ES-I3 (cell line): ENCODE measurements at regions not wholly inside any gene's neighbourhood (a gene's known extent, or its start where the extent isn't known, plus 50 kb on each side); places are given as distances from the start of the nearest gene placed in this dataset.
A peak's percentile ranks its signal among the peaks of the same experiment; 100 is the strongest.

ENCODE experiments used
- H3K36me3 ChIP-seq: 2 replicates; pipeline ENCODE4 v1.6.1; 2013; ENCODE audit warnings: mild to moderate bottlenecking, low read length, control low read depth, moderate library complexity; ENCODE audit not compliant: insufficient read depth
- H3K4me1 ChIP-seq: 2 replicates; pipeline ENCODE4 v1.6.1; 2013; ENCODE audit warnings: mild to moderate bottlenecking, control low read depth, low read length; ENCODE audit not compliant: insufficient read depth
- H3K9ac ChIP-seq: 2 replicates; pipeline ENCODE4 v1.6.1; 2013; ENCODE audit warnings: low read depth, mild to moderate bottlenecking, low read length, moderate library complexity
- H3K9me3 ChIP-seq: 2 replicates; pipeline ENCODE4 v1.6.1; 2013; ENCODE audit warnings: mild to moderate bottlenecking, low read length, moderate library complexity; ENCODE audit not compliant: control insufficient read depth, insufficient read depth

DNA sequence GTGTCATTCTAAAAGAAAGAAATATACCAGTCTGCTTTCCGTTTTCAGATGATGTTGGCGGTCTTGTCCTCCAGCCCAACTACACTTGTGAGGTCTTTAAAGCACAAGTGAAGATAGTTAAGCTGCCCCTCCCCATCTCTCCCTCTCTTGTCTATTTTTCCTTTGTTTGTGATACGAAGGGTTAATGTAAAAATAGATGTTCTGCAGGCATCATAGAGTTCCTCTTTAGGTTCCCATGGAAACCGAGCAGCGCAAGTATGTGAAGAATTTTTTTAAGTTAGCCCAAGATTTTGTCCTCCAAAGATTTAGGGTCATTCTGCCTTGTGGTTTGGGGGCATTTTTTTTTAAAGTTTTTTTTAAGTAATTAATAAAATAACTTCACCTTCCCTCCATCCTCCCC lies 232.4 kb upstream of the AJAP1 start:
- Histone ChIP-seq H3K9me3 (no peaks in the 10 kb centered on the region; the same call in 1 of the 2 replicates), H3K36me3 (no peaks in the 10 kb centered on the region), H3K9ac (no peak overlapping the region), H3K4me1 (0 out of 2 replicates have a peak, but pooled peaks cover 6% of the 10 kb centered on the region)

DNA sequence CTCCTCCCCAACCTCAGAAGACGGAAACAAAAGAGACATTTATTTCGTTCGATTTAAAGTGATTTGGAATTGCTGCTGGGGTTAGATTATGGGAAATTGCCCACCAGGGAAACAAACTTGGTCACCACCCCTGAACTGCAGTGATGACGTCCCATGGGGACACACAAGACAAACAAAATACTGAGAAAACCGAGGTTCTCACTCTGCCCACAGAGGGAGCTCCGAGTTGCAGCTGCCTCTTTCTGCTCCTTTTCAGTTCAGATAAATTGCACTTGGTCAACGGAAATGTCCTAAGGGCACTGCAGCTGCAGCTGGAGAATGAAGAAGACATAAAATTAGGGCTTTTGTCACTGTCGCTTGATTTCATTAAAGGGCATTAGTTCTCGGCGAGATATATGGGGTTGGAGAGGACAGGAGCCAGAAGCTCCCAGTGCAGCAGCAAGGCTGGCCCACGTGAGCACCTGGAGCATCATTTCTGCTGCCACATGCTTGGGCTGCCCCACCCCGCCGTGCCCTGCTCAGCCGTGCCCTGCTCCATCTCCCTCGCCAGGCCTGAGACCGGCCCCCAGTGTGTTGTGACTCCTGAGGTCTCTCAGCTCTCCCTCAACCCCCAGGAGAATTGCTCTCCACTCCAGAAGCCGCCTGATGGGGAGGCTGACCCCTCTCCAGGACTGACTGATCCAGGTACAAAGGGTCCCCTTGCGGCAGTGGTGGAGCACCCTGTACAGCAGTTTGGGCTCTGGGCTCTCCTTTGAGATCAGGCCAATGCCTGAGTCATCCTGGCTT lies 231.7 kb upstream of the AJAP1 start:
- Histone ChIP-seq H3K9ac (no peak overlapping the region), H3K36me3 (no peaks in the 10 kb centered on the region), H3K9me3 (no peaks in the 10 kb centered on the region; the same call in 1 of the 2 replicates), H3K4me1 (0 out of 2 replicates have a peak, but pooled peaks cover 6% of the 10 kb centered on the region)

DNA sequence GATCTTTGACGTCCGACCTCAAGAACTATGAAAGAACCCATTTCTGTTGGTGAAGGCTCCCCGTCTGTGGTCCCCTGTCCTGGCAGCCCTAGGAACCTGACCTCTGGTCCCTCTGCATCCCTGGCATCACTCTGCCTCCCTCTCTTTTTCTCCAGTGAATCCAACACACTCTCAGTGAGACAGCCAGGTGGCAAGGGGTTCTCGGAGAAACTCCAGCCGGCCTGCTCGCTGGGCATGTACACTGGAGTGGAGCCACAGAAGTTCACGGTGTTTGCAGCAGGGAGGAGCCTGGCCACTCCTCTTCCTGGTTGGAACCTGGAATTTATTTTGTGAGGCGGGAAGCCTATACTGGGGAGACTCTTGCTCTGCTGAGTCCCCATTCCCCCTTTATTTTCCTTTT lies 230.2 kb upstream of the AJAP1 start:
- H3K9me3 ChIP-seq, result no peaks in the 10 kb centered on the region; the same call in 1 of the 2 replicates
- H3K36me3 ChIP-seq, result no peaks in the 10 kb centered on the region
- no peak overlapping the region for H3K9ac ChIP-seq
- H3K4me1 ChIP-seq, result 0 out of 2 replicates have a peak, but pooled peaks cover 6% of the 10 kb centered on the region

DNA sequence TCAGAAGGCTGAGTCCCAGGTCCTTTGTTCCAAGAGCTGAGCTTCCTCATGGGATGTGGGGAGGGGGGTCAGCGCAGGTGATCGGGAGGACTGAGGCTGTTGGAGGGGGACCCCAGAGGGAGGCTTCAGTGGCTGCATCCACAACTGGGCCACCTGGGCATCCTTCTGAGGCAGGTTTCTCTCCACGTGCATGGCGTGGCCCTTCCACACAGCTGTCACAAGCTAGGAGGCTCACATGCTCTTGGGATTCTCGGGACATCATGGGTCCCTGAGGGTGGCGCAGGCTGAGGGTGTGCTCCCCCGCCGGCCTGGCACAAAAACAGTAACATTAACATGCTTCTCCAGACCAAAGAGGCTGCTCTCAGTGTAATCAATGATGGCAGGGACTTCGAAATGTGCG lies 229.6 kb upstream of the AJAP1 start:
- H3K4me1 ChIP-seq, result 0 out of 2 replicates have a peak, but pooled peaks cover 6% of the 10 kb centered on the region
- H3K9me3 ChIP-seq, result no peaks in the 10 kb centered on the region; the same call in 1 of the 2 replicates
- H3K9ac ChIP-seq, result no peak overlapping the region
- no peaks in the 10 kb centered on the region for H3K36me3 ChIP-seq

DNA sequence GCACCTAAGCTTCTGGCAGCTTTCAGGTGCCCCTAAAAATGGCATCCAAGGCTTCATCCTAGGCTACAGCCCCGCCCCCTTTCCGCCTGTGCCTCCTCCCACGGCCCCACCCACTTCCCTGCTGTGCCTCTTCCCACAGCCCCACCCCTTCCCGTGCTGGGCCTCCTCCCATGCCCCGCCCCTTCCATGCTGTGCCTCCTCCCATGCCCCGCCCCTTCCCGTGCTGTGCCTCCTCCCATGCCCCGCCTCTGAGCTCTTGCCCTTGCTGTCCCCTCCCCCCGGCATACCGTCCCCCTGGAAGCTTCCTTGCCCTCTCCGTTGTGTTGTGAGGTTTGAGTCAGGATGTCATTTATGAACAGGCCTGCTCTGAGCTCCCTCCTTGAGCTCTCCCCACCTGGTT lies 228.5 kb upstream of the AJAP1 start:
- Histone ChIP-seq H3K36me3 (no peaks in the 10 kb centered on the region), H3K4me1 (0 out of 2 replicates have a peak, but pooled peaks cover 6% of the 10 kb centered on the region), H3K9ac (peak overlapping the region; percentile 20; the same call in 1 of the 2 replicates), H3K9me3 (no peaks in the 10 kb centered on the region)

DNA sequence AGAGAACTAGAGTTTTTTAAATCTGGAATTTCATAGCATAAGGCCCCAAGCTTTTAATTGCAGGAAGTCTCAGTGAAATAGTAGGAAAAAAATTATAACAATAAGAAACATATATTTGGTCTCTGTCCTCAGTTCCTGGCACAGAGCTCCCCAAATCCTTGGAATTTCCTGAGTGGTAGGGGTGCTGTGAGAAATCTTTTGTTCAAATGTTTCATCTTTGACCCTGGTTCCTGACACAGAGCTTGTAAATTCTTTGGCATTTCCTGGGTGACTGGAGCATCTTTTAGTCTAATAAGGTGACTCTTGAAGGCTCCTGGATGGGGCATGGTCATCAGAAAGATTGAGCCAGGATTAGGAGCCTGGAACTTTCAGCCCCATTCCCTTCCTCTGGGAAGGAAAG lies 225.7 kb upstream of the AJAP1 start:
- H3K4me1 ChIP-seq, result 0 out of 2 replicates have a peak, but pooled peaks cover 6% of the 10 kb centered on the region
- H3K9ac ChIP-seq, result no peak overlapping the region
- H3K36me3 ChIP-seq, result no peaks in the 10 kb centered on the region
- no peaks in the 10 kb centered on the region for H3K9me3 ChIP-seq

DNA sequence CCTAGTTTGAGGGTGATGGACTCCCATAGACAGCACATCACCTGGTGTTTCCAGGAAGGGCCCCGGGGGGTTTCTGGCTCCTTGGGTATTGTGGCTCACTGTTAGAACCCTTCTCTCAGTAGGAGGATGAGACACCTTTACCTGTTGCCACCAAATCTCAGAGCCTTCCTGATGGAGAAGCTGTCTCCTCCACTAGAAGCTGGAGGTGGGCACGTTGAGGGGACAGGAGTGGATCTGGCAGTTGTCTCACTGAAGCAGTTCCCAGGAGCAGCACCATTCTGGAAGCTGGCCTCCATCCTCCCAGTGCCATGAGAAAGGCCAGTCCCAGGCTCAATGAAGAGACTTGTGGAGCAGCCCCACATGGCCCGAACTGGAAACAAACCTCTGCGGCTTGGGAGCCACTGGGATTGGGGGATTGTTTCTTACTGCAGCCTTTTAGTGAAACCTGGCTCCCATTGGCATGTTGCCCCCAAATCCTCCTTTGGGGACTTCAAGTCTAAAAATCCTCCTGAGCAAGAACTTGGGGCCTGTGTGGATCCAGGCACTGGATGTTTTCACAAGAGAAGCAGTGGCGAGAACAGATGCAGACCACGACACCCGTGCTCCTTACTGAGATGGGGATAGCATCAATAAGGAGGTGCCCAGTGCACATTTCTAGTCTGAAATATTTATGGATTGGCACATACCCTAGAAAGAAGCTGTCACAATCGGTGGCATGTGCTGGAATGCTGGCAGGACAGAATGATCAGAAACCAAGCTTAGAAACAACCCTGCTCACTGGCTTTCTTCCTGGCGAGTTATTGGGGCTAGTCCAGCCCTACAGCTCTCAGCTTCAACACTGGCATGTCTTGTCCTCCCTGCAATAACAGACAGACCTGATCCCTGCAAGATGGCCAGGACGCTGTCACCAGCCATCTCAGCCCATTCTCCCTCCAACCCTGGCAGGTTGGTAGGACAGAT lies 223.7 kb upstream of the AJAP1 start:
- Histone ChIP-seq H3K9me3 (no peaks in the 10 kb centered on the region), H3K36me3 (no peaks in the 10 kb centered on the region), H3K9ac (no peak overlapping the region), H3K4me1 (0 out of 2 replicates have a peak, but pooled peaks cover 6% of the 10 kb centered on the region)

DNA sequence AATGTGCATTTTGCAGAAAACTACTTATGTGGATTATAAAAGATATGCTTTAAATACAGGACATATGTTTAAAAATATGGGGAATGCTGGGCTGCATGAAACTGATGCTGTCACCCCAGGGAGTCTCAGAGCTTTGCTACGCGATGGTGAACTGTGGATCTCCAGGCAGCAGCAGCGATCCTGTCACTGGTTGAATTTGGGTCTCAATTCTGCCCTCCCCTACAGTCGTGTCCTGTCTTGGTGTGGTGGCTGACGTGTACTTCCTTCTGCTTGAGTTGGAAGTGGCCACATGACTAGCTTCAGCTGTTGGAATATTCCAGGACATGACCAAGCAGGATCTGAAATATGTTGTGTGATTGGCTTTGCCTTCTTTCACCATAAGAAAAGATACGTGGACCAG lies 222.9 kb upstream of the AJAP1 start:
- 0 out of 2 replicates have a peak, but pooled peaks cover under 1% of the 10 kb centered on the region for H3K4me1 ChIP-seq
- no peaks in the 10 kb centered on the region for H3K36me3 ChIP-seq
- H3K9ac ChIP-seq, result no peak overlapping the region
- H3K9me3 ChIP-seq, result no peaks in the 10 kb centered on the region

DNA sequence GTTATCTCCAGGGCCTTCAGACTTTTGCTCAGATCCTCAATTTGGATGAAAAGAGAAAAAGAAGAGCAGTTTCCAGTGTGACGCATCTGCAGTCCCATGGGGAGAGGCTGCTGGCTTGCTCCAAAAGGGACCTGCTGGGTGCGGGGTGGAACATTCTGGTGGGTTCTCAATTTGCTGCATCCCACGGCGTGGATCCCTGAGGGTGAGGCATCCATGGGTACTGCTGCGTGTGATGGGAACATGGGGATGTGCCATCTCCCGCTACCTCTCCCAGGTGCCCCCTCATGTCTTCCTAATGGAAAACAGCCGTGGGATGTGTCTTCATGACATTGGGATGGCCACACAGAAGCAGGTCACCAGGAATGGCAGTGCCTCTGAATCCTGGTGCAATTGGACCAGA lies 221.3 kb upstream of the AJAP1 start:
- no peaks in the 10 kb centered on the region for H3K36me3 ChIP-seq
- no peaks in the 10 kb centered on the region for H3K4me1 ChIP-seq
- H3K9me3 ChIP-seq, result no peaks in the 10 kb centered on the region
- no peak overlapping the region for H3K9ac ChIP-seq

DNA sequence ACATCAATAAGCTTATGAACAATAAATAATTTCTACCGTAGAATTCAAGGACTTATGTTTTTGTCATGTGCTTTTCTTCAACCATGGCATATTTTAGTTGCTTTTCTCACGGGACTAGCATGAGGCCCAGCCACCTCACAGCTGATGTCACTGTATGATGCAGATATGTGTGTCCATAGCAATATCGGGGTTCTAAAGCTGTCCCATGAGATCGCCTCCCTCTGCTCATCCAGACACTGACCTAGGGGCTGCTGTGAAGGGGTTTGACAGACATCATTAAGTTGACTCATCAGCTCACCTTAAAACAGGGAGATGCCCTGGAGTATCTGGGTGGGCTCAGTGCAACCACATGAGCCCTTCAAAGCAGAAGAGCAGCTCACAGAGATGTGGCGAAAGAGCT lies 210.3 kb upstream of the AJAP1 start:
- Histone ChIP-seq H3K9me3 (no peaks in the 10 kb centered on the region), H3K9ac (no peak overlapping the region), H3K36me3 (no peaks in the 10 kb centered on the region), H3K4me1 (peaks cover 6% of the 10 kb centered on the region)

DNA sequence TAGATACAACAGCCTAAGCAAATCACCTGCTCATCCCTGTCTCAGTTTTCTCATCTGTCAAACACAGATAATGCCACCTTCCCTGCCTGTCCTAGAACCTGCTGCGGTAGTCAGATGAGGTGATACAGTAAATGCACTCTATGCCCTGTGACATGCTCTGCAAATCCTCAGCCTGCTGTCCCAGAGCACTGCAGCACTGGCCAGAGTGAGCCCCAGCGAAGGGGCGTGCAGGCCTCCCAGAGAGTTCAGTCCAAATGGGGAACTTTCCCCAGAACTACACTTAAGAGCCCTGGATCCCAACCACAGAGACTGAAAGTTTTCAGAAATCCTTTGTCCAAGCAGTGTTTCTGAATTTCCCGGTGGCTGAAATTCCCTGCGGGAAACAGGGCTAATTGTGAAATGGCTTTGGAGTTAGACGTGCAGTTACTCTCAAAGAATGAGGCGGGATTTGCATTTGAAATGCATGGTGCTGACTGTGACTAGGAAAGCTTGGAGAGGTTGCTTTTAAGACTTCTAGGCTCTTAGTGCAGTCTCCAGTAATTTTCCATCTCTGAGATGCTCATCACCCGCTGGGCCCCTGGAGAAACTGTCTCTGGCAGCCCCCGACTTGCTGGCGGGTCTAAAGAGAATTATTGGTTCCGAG lies 206.5 kb upstream of the AJAP1 start:
- Histone ChIP-seq H3K4me1 (peaks cover 6% of the 10 kb centered on the region), H3K9ac (no peak overlapping the region), H3K36me3 (no peaks in the 10 kb centered on the region), H3K9me3 (no peaks in the 10 kb centered on the region)

DNA sequence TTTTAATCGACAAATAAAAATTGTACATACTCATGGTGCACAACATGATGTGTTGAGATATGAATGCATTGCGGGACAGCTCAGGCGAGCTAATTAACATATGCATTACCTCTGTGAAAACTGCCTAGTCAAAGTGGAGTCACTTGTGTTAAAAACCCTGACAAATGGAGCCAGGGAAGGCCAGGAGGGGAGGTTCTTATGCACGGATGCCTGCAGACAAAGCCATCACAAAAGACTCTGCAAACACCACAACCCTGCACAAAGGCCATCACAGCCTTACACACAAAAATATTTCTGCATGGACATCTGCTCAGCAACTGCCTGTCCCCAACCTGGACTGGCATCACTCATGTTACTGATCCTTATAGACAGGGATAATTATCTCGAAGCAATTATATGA lies 204.4 kb upstream of the AJAP1 start:
- Histone ChIP-seq H3K4me1 (peaks cover 6% of the 10 kb centered on the region), H3K9ac (no peak overlapping the region), H3K9me3 (no peaks in the 10 kb centered on the region), H3K36me3 (no peaks in the 10 kb centered on the region)

DNA sequence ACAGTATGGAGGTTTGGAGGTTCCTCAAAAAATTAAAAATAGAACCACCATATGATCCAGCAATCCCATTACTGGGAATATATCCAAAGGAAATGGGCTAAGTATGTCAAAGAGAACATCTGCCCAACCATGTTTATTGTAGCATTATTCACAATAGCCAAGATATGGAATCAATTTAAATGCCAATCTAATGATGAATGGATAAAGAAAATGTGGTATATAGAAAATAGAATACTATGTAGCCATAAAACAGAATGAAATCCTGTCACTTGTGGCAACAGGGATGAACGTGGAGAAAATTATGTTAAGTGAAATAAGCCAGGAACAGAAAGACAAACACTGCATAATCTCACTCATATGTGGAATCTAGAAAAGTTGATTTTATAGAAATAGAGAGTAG lies 201.7 kb upstream of the AJAP1 start:
- no peaks in the 10 kb centered on the region; the same call in 1 of the 2 replicates for H3K9me3 ChIP-seq
- H3K4me1 ChIP-seq, result peaks cover 3% of the 10 kb centered on the region
- no peaks in the 10 kb centered on the region for H3K36me3 ChIP-seq
- no peak overlapping the region for H3K9ac ChIP-seq

DNA sequence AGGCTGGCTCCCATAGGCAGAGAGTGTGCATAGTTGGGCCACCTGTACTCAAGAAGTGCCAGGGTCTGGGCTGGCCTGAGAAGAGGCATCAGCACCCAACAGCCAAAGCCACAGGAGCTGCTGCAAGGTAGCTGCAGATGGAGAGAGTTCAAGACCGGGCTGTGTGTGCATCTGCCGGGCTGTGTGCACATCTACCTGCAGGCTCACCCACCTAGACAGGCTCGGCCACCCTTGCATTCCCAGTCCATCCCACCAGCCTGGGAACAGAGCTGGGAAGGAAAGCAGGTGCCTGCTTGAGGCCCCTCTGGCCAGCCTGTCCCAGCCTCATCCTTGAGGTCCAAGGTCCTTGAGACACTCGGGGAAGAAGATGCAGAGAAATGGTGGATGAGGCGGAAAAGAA lies 194.4 kb upstream of the AJAP1 start:
- Histone ChIP-seq H3K4me1 (no peaks in the 10 kb centered on the region), H3K9ac (no peak overlapping the region), H3K9me3 (peaks cover 3% of the 10 kb centered on the region), H3K36me3 (no peaks in the 10 kb centered on the region)
